HEK293T (cell line): ENCODE measurements at regions not wholly inside any gene's neighbourhood (a gene's known extent, or its start where the extent isn't known, plus 50 kb on each side); places are given as distances from the start of the nearest gene placed in this dataset.

ENCODE experiments used
- CTCF ChIA-PET: fragments of 350-600 bp; formaldehyde crosslinking; extraction: SDS; loops from one replicate; lab custom pipeline; 2021; ENCODE audit warnings: antibody characterized with exemption, inconsistent platforms; lab: Yijun Ruan, JAX
- POLR2A ChIA-PET: fragments of 350-600 bp; formaldehyde crosslinking; extraction: SDS; loops from one replicate; lab custom pipeline; 2020; ENCODE audit warnings: antibody characterized with exemption, inconsistent platforms; lab: Yijun Ruan, JAX
- DNase-seq: peaks from one replicate; pipeline ENCODE4 v3.0.0; 2012; ENCODE audit warnings: mixed read lengths; ENCODE audit errors: extremely low spot score
- ARNT ChIP-seq: fragments of 450-650 bp; IDR thresholded peaks from 2 replicates; pipeline ENCODE4 v1.6.1; 2017; ENCODE audit warnings: mild to moderate bottlenecking
- BHLHE40 ChIP-seq: fragments of 450-650 bp; IDR thresholded peaks from 2 replicates; pipeline ENCODE4 v1.6.1; 2016; ENCODE audit warnings: mild to moderate bottlenecking, moderate library complexity, borderline replicate concordance
- CTBP1 ChIP-seq: fragments of 450-650 bp; IDR thresholded peaks from 2 replicates; pipeline ENCODE4 v1.6.1; 2016; ENCODE audit warnings: borderline replicate concordance
- ELF4 ChIP-seq: fragments of 450-650 bp; IDR thresholded peaks from 2 replicates; pipeline ENCODE4 v1.6.1; 2017; ENCODE audit warnings: antibody characterized with exemption
- FOXA1 ChIP-seq: fragments of 450-650 bp; IDR thresholded peaks from 2 replicates; pipeline ENCODE4 v1.6.1; 2016; ENCODE audit warnings: mild to moderate bottlenecking
- FOXK2 ChIP-seq: fragments of 450-650 bp; IDR thresholded peaks from 2 replicates; pipeline ENCODE4 v1.6.1; 2016; ENCODE audit warnings: mild to moderate bottlenecking
- FOXM1 ChIP-seq: fragments of 450-650 bp; IDR thresholded peaks from 2 replicates; pipeline ENCODE4 v1.6.1; 2017; ENCODE audit warnings: mild to moderate bottlenecking, borderline replicate concordance
- HDGF ChIP-seq: fragments of 450-650 bp; IDR thresholded peaks from 2 replicates; pipeline ENCODE4 v1.6.1; 2017; ENCODE audit warnings: antibody characterized with exemption, borderline replicate concordance
- L3MBTL2 ChIP-seq: fragments of 450-650 bp; conservative IDR thresholded peaks from 2 replicates; pipeline ENCODE4 v1.6.1; 2016; ENCODE audit warnings: mild to moderate bottlenecking
- LEF1 ChIP-seq: fragments of 450-650 bp; IDR thresholded peaks from 2 replicates; pipeline ENCODE4 v1.6.1; 2017; ENCODE audit warnings: mild to moderate bottlenecking, borderline replicate concordance
- NFRKB ChIP-seq: fragments of 450-650 bp; IDR thresholded peaks from 2 replicates; pipeline ENCODE4 v1.6.1; 2016; ENCODE audit warnings: mild to moderate bottlenecking, moderate library complexity
- PKNOX1 ChIP-seq: fragments of 450-650 bp; IDR thresholded peaks from 2 replicates; pipeline ENCODE4 v1.6.1; 2016
- SP1 ChIP-seq: fragments of 450-650 bp; IDR thresholded peaks from 2 replicates; pipeline ENCODE4 v1.6.1; 2017
- SUZ12 ChIP-seq: fragments of 450-650 bp; IDR thresholded peaks from 2 replicates; pipeline ENCODE4 v1.6.1; 2016; ENCODE audit warnings: mild to moderate bottlenecking
- TARDBP ChIP-seq: fragments of 450-650 bp; IDR thresholded peaks from 2 replicates; pipeline ENCODE4 v1.6.1; 2016
- ZNF384 ChIP-seq: fragments of 450-650 bp; IDR thresholded peaks from 2 replicates; pipeline ENCODE4 v1.6.1; 2016

GRCh38 chr1:55951291-55951690 is 628.1 kb downstream of the PLPP3 start:
- ChIA-PET POLR2A (no interaction called here), CTCF (no interaction called here)
- TF ChIP-seq ELF4, result no peak
- no peak for TF ChIP-seq ARNT
- TF ChIP-seq LEF1, result no peak
- TF ChIP-seq NFRKB, result no peak
- no peak for TF ChIP-seq TARDBP
- TF ChIP-seq PKNOX1, result no peak
- TF ChIP-seq FOXA1, result no peak
- no peak for TF ChIP-seq HDGF
- no peak for TF ChIP-seq SP1
- no peak for TF ChIP-seq BHLHE40
- no peak for TF ChIP-seq CTBP1
- no peak for TF ChIP-seq L3MBTL2
- TF ChIP-seq FOXM1, result no peak
- TF ChIP-seq FOXK2, result no peak
- TF ChIP-seq SUZ12, result no peak

GRCh38 chr1:55947446-55947845 is 631.9 kb downstream of the PLPP3 start:
- TF ChIP-seq CTBP1 (no peak), ZNF384 (no peak), TARDBP (no peak), FOXK2 (no peak), ARNT (no peak), SP1 (no peak), HDGF (no peak), BHLHE40 (no peak), ELF4 (no peak)
- ChIA-PET CTCF (no interaction called here), POLR2A (no interaction called here)
- DNase-seq, result no peak

More at GRCh38 chr1:55951291-55951690, 628.1 kb downstream of the PLPP3 start:
- no peak for DNase-seq

GRCh38 chr1:55943721-55944435 is 635.5 kb downstream of the PLPP3 start:
- no peak for DNase-seq
- ChIA-PET POLR2A (no interaction called here), CTCF (no interaction called here)
- no peak for TF ChIP-seq ARNT

GRCh38 chr1:55943012-55943411 is 636.4 kb downstream of the PLPP3 start:
- ChIA-PET CTCF (no interaction called here), POLR2A (no interaction called here)
- DNase-seq, result no peak
- TF ChIP-seq TARDBP (no peak), NFRKB (no peak), FOXM1 (no peak), FOXK2 (no peak), ELF4 (no peak), HDGF (no peak), BHLHE40 (no peak), SP1 (no peak), SUZ12 (no peak), LEF1 (no peak), ARNT (no peak), FOXA1 (no peak), ZNF384 (no peak), L3MBTL2 (no peak), CTBP1 (no peak)

GRCh38 chr1:55939866-55940265 is 639.5 kb downstream of the PLPP3 start:
- ChIA-PET CTCF (no interaction called here), POLR2A (no interaction called here)
- TF ChIP-seq TARDBP, result no peak
- TF ChIP-seq HDGF, result no peak
- no peak for TF ChIP-seq FOXA1
- TF ChIP-seq FOXM1, result no peak
- no peak for TF ChIP-seq ARNT
- TF ChIP-seq FOXK2, result no peak
- TF ChIP-seq BHLHE40, result no peak
- no peak for TF ChIP-seq ZNF384
- no peak for TF ChIP-seq L3MBTL2
- TF ChIP-seq SUZ12, result no peak
- no peak for TF ChIP-seq CTBP1
- TF ChIP-seq NFRKB, result no peak
- TF ChIP-seq SP1, result no peak
- no peak for TF ChIP-seq LEF1
- DNase-seq, result no peak

GRCh38 chr1:55938861-55939260 is 640.5 kb downstream of the PLPP3 start:
- CTCF ChIA-PET, result no interaction called here
- DNase-seq, result no peak
- POLR2A ChIA-PET, result no interaction called here
- TF ChIP-seq SUZ12 (no peak), FOXM1 (no peak), HDGF (no peak), ZNF384 (no peak), CTBP1 (no peak), L3MBTL2 (no peak), TARDBP (no peak), NFRKB (no peak), FOXA1 (no peak), FOXK2 (no peak), PKNOX1 (no peak)

- CTCF ChIA-PET, result no interaction called here
- DNase-seq, result no peak
- POLR2A ChIA-PET, result no interaction called here
- TF ChIP-seq SUZ12 (no peak), ARNT (no peak), FOXM1 (no peak), ZNF384 (no peak), FOXA1 (no peak), HDGF (no peak), BHLHE40 (no peak), NFRKB (no peak), SP1 (no peak), CTBP1 (no peak)
Measured at GRCh38 chr1:55938376-55938850, 641.0 kb downstream of the PLPP3 start.
